SK-N-SH (cell line): ENCODE measurements at regions not wholly inside any gene's neighbourhood (a gene's known extent, or its start where the extent isn't known, plus 50 kb on each side); places are given as distances from the start of the nearest gene placed in this dataset.
A peak's percentile ranks its signal among the peaks of the same experiment; 100 is the strongest.
"Not testable (repeated sequence)": the region's sequence is repeated elsewhere in the genome, so short reads cannot be mapped to it uniquely, and the experiment has no call there.

ENCODE experiments used
- CTCF ChIA-PET: fragments of 300-600, 350-600 bp; formaldehyde crosslinking; extraction: SDS; loops from one replicate; lab custom pipeline; 2021; lab: Yijun Ruan, JAX
- POLR2A ChIA-PET: fragments of 350-600 bp; sonication (Branson Sonifier 250); formaldehyde crosslinking; extraction: SDS; loops from one replicate; lab custom pipeline; 2020; ENCODE audit warnings: antibody characterized with exemption, inconsistent platforms; lab: Yijun Ruan, JAX
- DNase-seq: peaks from one replicate; pipeline ENCODE4 v3.0.0; 2012
- H2AFZ ChIP-seq: fragments of 200-600 bp; sonication (generic); 2 replicates; pipeline ENCODE4 v1.8.1; 2016; ENCODE audit warnings: antibody characterized with exemption, mild to moderate bottlenecking, low read depth
- H3F3A ChIP-seq: fragments of 200-600 bp; sonication (generic); replicated peaks from 2 replicates; pipeline ENCODE3; 2016; ENCODE audit warnings: antibody characterized with exemption, mild to moderate bottlenecking; ENCODE audit not compliant: insufficient read depth
- H3K27ac ChIP-seq, 2 experiments: fragments of 200-500 bp in 1 of 2; fragments of 200-600 bp in 1 of 2; sonication (Bioruptor generic) in 1 of 2; sonication (generic), shearing (Covaris generic) in 1 of 2; 2 replicates each; pipeline versions ENCODE4 v1.5.1 to v1.6.1; 2014 to 2016; ENCODE audit warnings: low read depth in 2 of 2, inconsistent platforms in 1 of 2, low read length in 1 of 2, mild to moderate bottlenecking in 1 of 2, mixed read lengths in 1 of 2
- H3K27me3 ChIP-seq: fragments of 200-600 bp; sonication (generic), shearing (Covaris generic); 2 replicates; pipeline ENCODE4 v1.6.1; 2016; ENCODE audit warnings: mixed run types; ENCODE audit not compliant: insufficient read depth
- H3K36me3 ChIP-seq, 2 experiments: fragments of 200-500 bp in 1 of 2; fragments of 200-600 bp in 1 of 2; sonication (Bioruptor generic) in 1 of 2; sonication (generic) in 1 of 2; replicated peaks in 1 of 2; 2 replicates each; pipeline versions ENCODE3 to v1.5.1; 2014 to 2016; ENCODE audit warnings: low read length in 1 of 2, mild to moderate bottlenecking in 1 of 2; ENCODE audit not compliant: insufficient read depth in 2 of 2, control insufficient read depth in 1 of 2
- H3K4me1 ChIP-seq, 2 experiments: fragments of 200-500 bp in 1 of 2; fragments of 200-600 bp in 1 of 2; sonication (Bioruptor generic) in 1 of 2; sonication (generic), shearing (Covaris generic) in 1 of 2; 2 replicates each; pipeline versions ENCODE4 v1.5.1 to v1.6.1; 2014 to 2016; ENCODE audit warnings: low read depth in 1 of 2, low read length in 1 of 2, mixed run types in 1 of 2; ENCODE audit not compliant: insufficient read depth in 2 of 2, control insufficient read depth in 1 of 2
- H3K4me2 ChIP-seq: fragments of 200-600 bp; sonication (generic), shearing (Covaris generic); 2 replicates; pipeline ENCODE4 v1.6.1; 2017; ENCODE audit warnings: mixed run types
- H3K4me3 ChIP-seq, 2 experiments: fragments of 200-500 bp in 1 of 2; fragments of 200-600 bp in 1 of 2; sonication (Bioruptor generic) in 1 of 2; sonication (generic), shearing (Covaris generic) in 1 of 2; 2 replicates each; pipeline versions ENCODE4 v1.5.1 to v1.8.1; 2014 to 2016; ENCODE audit warnings: low read depth in 2 of 2, inconsistent platforms in 1 of 2, low read length in 1 of 2, mild to moderate bottlenecking in 1 of 2, mixed read lengths in 1 of 2, moderate library complexity in 1 of 2
- H3K79me2 ChIP-seq: fragments of 200-600 bp; sonication (generic); 2 replicates; pipeline ENCODE4 v1.8.1; 2017; ENCODE audit warnings: mild to moderate bottlenecking; ENCODE audit not compliant: insufficient read depth
- H3K9ac ChIP-seq: fragments of 200-600 bp; sonication (generic); 2 replicates; pipeline ENCODE4 v1.6.1; 2017; ENCODE audit warnings: mixed run types
- H3K9me2 ChIP-seq: fragments of 200-600 bp; sonication (generic); 2 replicates; pipeline ENCODE4 v1.6.1; 2017; ENCODE audit warnings: mixed run types
- H3K9me3 ChIP-seq: fragments of 200-600 bp; sonication (generic); 2 replicates; pipeline ENCODE4 v1.6.1; 2017; ENCODE audit warnings: mixed run types, mild to moderate bottlenecking, moderate library complexity
- H4K20me1 ChIP-seq: fragments of 200-600 bp; sonication (generic); 2 replicates; pipeline ENCODE4 v1.6.1; 2017; ENCODE audit warnings: mild to moderate bottlenecking, mixed run types; ENCODE audit not compliant: insufficient read depth
- ELF1 ChIP-seq: IDR thresholded peaks from 2 replicates; pipeline ENCODE4 v1.4.0; 2012
- EZH2phosphoT487 ChIP-seq: fragments of 200-600 bp; sonication (generic); IDR thresholded peaks from 2 replicates; pipeline ENCODE4 v1.6.1; 2017; ENCODE audit warnings: low read depth, mixed run types, mild to moderate bottlenecking, antibody characterized with exemption, moderate library complexity, borderline replicate concordance
- FOXM1 ChIP-seq: IDR thresholded peaks from 2 replicates; pipeline ENCODE4 v1.4.0; 2012; ENCODE audit warnings: low read depth, mild to moderate bottlenecking
- MEF2A ChIP-seq: IDR thresholded peaks from 2 replicates; pipeline ENCODE4 v1.4.0; 2012; ENCODE audit warnings: low read depth, borderline replicate concordance
- NFIC ChIP-seq: IDR thresholded peaks from 2 replicates; pipeline ENCODE4 v1.4.0; 2012; ENCODE audit warnings: borderline replicate concordance
- NRF1 ChIP-seq: IDR thresholded peaks from 2 replicates; pipeline ENCODE4 v1.6.1; 2012; ENCODE audit warnings: low read depth, mild to moderate bottlenecking, low read length
- PBX3 ChIP-seq: IDR thresholded peaks from 2 replicates; pipeline ENCODE4; 2012
- POLR2AphosphoS5 ChIP-seq: IDR thresholded peaks from 2 replicates; pipeline ENCODE4 v1.6.1; 2012; ENCODE audit warnings: low read depth, low read length
- RAD21 ChIP-seq: IDR thresholded peaks from 2 replicates; pipeline ENCODE4 v1.6.1; 2012; ENCODE audit warnings: mild to moderate bottlenecking, low read length
- RFX5 ChIP-seq: IDR thresholded peaks from 2 replicates; pipeline ENCODE4 v1.6.1; 2012; ENCODE audit warnings: mild to moderate bottlenecking, improper control_type of control experiment, low read length
- RXRA ChIP-seq: IDR thresholded peaks from 2 replicates; pipeline ENCODE4 v1.4.0; 2012; ENCODE audit warnings: low read depth, mild to moderate bottlenecking, borderline replicate concordance
- SIN3A ChIP-seq: IDR thresholded peaks from 2 replicates; pipeline ENCODE4 v1.6.1; 2012; ENCODE audit warnings: low read depth, mild to moderate bottlenecking, low read length, moderate library complexity, borderline replicate concordance
- SMC3 ChIP-seq: IDR thresholded peaks from 2 replicates; pipeline ENCODE4 v1.6.1; 2012; ENCODE audit warnings: low read depth, low read length, improper control_type of control experiment
- TAF1 ChIP-seq: IDR thresholded peaks from 2 replicates; pipeline ENCODE4 v1.6.1; 2012; ENCODE audit warnings: low read depth, mild to moderate bottlenecking, low read length, moderate library complexity, borderline replicate concordance
- TCF12 ChIP-seq: IDR thresholded peaks from 2 replicates; pipeline ENCODE4 v1.4.0; 2012
- TEAD4 ChIP-seq: IDR thresholded peaks from 2 replicates; pipeline ENCODE4 v1.4.0; 2012; ENCODE audit warnings: mild to moderate bottlenecking, borderline replicate concordance; ENCODE audit not compliant: insufficient read depth
- USF1 ChIP-seq: IDR thresholded peaks from 2 replicates; pipeline ENCODE4 v1.4.0; 2012; ENCODE audit warnings: low read depth, borderline replicate concordance
- USF2 ChIP-seq: fragments of 150-350 bp; IDR thresholded peaks from 2 replicates; pipeline ENCODE4 v1.6.1; 2017; ENCODE audit warnings: antibody characterized with exemption, low read length, low read depth, borderline replicate concordance
- WGBS: methylation state at CpG from one replicate; pipeline ENCODE4 v1.1.6; 2017; ENCODE audit warnings: low lambda C conversion rate; 5-methylcytosine and 5-hydroxymethylcytosine counted together

- TF ChIP-seq NRF1 (no peak), TCF12 (peak; percentile 91), SMC3 (peak; percentile 3; the same call in 1 of the 2 replicates), RXRA (0 out of 2 replicates have a peak, but pooled peaks have one; percentile 25), NFIC (peak; percentile 81), ELF1 (no peak), POLR2AphosphoS5 (peak; percentile 42; the same call in 1 of the 2 replicates), USF1 (no peak; the same call in 1 of the 2 replicates), PBX3 (peak; percentile 88), SIN3A (no peak), RFX5 (no peak), FOXM1 (peak; percentile 64), USF2 (no peak)
These were observed 172.5 kb downstream of the PCDH18 start (continued) for GRCh38 chr4:137359691-137360315.

- H3K27me3 ChIP-seq, H4K20me1 ChIP-seq, H3K4me1 ChIP-seq, H3K9me3 ChIP-seq, H3K9me2 ChIP-seq, H3K9ac ChIP-seq, H3K36me3 ChIP-seq, H3K79me2 ChIP-seq, H3K27ac ChIP-seq, H3F3A ChIP-seq, H3K4me2 ChIP-seq, H3K4me3 ChIP-seq, H2AFZ ChIP-seq, POLR2A ChIA-PET, DNase-seq: not testable (repeated sequence)
- 87% methylated on average over 2 of the region's 2 CpGs for WGBS
- CTCF ChIA-PET, result interaction anchor here (1.7 kb wide), 1 partner anchor 22 kb away, joined by 4 read pairs; no protein-coding TSS in a partner anchor
These were observed 177.7 kb downstream of the PCDH18 start for GRCh38 chr4:137354562-137354961.

- no peak overlapping the region for H3K27ac ChIP-seq
- 0 out of 2 replicates have a peak, but pooled peaks cover 3% of the 10 kb centered on the region for H3K9me2 ChIP-seq
- POLR2A ChIA-PET, result no interaction called here
- H4K20me1 ChIP-seq, result no peaks in the 10 kb centered on the region
- no peak overlapping the region for H3K9ac ChIP-seq
- TF ChIP-seq NRF1 (no peak), NFIC (no peak), RFX5 (no peak), USF1 (no peak), USF2 (no peak), EZH2phosphoT487 (no peak), RAD21 (no peak), TAF1 (no peak), MEF2A (no peak), TEAD4 (no peak)
- H3F3A ChIP-seq, result no peaks in the 10 kb centered on the region
- CTCF ChIA-PET, result no interaction called here
- H3K27me3 ChIP-seq, result no peaks in the 10 kb centered on the region
- H3K4me1 ChIP-seq, result no peaks in the 10 kb centered on the region; a peak in 1 of 4 replicates
- H3K79me2 ChIP-seq, result no peaks in the 10 kb centered on the region
- H3K9me3 ChIP-seq, result peaks cover 1% of the 10 kb centered on the region; the same call in 1 of the 2 replicates
- H3K4me3 ChIP-seq, result no peak overlapping the region
- no peak overlapping the region for H3K4me2 ChIP-seq
- H2AFZ ChIP-seq, result no peak overlapping the region; the same call in 1 of the 2 replicates
- 68% methylated on average over 2 of the region's 2 CpGs for WGBS
- no peaks in the 10 kb centered on the region for H3K36me3 ChIP-seq
- DNase-seq, result no peak
These were observed 184.9 kb downstream of the PCDH18 start for GRCh38 chr4:137347371-137347770.
